Spleen (tissue), 7 donors: ENCODE measurements at regions not wholly inside any gene's neighbourhood (a gene's known extent, or its start where the extent isn't known, plus 50 kb on each side); places are given as distances from the start of the nearest gene placed in this dataset.

Experiments used
- POLR2A ChIP-seq, 3 donors: fragments of 450-650 bp; IDR thresholded peaks; one replicate each; pipeline ENCODE4 v1.5.1; 2017; ENCODE audit warnings: antibody characterized with exemption in 3 of 3, mild to moderate bottlenecking in 1 of 3
- TF ChIP-seq, protein P1 (sequence below), 11 experiments: fragments of 200-600 bp in 7 of 11; fragments of 450-650 bp in 4 of 11; sonication (generic) in 4 of 11; IDR thresholded peaks in 8 of 11; conservative IDR thresholded peaks in 3 of 11; 1 replicate in 7 of 11; 2 replicates in 4 of 11; pipeline versions ENCODE4 v1.4.0 to v1.8.0; 2016 to 2021; ENCODE audit warnings: antibody characterized with exemption in 11 of 11, inconsistent platforms in 4 of 11, mild to moderate bottlenecking in 1 of 11
- donor health status: DM: no; HTN: no; CAD: no; lungs with moderate emphysema.
- donor health status: DM: no; HTN: no; CAD: no.
- donor health status: DM: no; HTN: no; CAD: no.

DNA sequence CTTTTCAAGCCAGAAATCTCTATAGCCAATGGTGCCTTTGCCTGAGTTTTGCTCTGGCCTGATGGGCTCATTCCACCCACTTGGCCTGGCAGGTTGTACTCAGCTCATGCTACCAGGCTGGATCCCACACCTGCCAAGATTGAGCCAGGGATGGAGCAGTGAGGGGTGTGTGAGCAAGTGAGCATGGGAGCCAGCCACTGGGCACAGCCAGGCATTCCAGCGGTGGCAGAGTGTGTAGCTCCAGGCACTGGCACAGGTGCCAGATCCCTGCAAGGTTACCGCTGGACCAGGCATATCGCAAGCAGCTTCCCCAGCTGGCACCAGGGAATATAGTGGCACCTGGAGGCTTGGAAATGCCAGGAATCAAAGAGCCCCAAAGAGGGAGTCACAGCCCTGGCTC is 2395.6 kb upstream of the C9orf72 start:
- TF ChIP-seq, protein P1, sequence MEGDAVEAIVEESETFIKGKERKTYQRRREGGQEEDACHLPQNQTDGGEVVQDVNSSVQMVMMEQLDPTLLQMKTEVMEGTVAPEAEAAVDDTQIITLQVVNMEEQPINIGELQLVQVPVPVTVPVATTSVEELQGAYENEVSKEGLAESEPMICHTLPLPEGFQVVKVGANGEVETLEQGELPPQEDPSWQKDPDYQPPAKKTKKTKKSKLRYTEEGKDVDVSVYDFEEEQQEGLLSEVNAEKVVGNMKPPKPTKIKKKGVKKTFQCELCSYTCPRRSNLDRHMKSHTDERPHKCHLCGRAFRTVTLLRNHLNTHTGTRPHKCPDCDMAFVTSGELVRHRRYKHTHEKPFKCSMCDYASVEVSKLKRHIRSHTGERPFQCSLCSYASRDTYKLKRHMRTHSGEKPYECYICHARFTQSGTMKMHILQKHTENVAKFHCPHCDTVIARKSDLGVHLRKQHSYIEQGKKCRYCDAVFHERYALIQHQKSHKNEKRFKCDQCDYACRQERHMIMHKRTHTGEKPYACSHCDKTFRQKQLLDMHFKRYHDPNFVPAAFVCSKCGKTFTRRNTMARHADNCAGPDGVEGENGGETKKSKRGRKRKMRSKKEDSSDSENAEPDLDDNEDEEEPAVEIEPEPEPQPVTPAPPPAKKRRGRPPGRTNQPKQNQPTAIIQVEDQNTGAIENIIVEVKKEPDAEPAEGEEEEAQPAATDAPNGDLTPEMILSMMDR (IDR thresholded peaks at IDR 0.05 in 8 of 11, conservative IDR thresholded peaks at IDR 0.05 in 3 of 11) = no peak
- no peak for TF ChIP-seq POLR2A (IDR thresholded peaks at IDR 0.05)
